HG02759 (cell line): ENCODE measurements at regions not wholly inside any gene's neighbourhood (a gene's known extent, or its start where the extent isn't known, plus 50 kb on each side); places are given as distances from the start of the nearest gene placed in this dataset.
"Not testable (repeated sequence)": the region's sequence is repeated elsewhere in the genome, so short reads cannot be mapped to it uniquely, and the experiment has no call there.

Experiments
- ATAC-seq: cut with Tn5 transposase; IDR thresholded peaks from one replicate; pipeline ENCODE4 v1.9.1; 2021; ENCODE audit warnings: mild to moderate bottlenecking, moderate library complexity; ENCODE audit not compliant: unreplicated experiment

DNA sequence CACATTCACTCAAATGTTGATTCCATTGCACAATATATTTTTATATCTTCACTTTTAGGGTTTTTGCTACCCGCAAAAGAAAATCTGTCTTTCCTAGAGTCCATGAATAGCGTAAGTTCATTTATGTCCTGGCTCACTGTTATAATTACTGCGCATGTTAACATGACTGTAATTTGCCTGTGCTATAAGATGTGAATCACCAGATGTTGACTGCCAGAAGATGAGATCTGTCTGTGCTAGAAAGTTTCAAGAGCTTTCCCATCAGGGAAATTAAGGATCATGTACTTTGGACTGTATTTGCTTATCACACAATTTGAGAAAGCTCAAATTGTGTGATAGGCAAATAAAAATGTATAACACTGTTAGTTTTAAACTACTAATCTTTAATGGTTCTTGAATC lies 322.5 kb downstream of the CHL1 start:
- ATAC-seq = no peak

DNA sequence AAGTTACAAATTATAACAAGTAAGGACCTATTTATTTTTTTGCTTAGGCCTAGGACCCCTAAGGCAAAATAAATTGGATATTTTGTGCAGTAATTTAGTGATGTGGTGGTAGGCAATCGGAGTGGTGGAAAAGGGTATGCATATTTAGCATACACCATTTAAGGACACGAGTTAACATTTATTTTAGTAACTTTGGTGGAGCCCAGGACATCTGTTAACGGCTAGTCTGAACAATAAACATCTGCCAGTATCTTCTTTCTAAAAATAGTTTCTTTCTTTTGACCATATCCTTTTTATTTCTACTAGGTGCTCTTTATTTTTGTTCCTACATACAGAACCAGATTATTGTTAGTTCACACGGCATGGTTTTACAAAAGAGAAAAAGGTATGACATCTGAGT lies 326.3 kb downstream of the CHL1 start:
- ATAC-seq = no peak

DNA sequence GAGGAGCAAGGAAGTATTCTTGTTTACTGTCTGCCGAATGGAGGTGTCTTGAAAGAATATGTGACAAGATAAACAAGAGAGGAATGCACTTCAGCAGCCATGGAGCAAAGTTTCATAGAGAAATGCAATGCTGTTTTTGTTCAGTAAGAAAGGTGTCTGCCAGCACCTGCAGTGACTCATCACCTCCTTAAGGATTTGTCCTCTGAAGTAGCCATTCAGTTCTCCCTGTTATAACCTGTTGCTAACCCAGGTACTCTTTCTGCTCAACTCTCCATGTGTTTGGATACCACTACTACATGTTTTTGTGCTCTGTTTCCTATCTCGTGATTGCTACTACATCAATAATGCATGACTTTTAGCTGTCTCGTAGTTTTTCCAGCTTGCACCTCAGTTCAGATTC lies 328.9 kb downstream of the CHL1 start:
- no peak for ATAC-seq

GRCh38 chr3:535566-536416 lies 339.2 kb downstream of the CHL1 start:
- no peak for ATAC-seq

DNA sequence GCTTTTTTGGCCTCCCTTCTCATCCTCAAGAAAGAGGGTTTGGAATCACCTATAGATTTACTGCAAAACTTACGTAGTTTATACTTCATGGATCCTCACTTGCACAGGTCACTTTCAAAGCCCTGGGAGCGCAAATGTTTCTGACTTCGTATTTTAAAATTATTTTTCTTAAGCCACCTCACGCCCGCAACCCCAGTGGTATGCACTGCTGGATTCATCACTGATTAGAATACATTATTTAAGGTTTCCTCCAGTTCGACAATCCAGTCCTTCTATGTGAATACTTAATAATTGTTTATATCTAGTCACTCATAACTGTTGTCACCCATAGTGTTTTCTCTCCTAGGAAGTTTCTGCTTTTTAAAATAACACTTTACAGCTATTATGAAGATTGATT lies 339.9 kb downstream of the CHL1 start:
- ATAC-seq = no peak

DNA sequence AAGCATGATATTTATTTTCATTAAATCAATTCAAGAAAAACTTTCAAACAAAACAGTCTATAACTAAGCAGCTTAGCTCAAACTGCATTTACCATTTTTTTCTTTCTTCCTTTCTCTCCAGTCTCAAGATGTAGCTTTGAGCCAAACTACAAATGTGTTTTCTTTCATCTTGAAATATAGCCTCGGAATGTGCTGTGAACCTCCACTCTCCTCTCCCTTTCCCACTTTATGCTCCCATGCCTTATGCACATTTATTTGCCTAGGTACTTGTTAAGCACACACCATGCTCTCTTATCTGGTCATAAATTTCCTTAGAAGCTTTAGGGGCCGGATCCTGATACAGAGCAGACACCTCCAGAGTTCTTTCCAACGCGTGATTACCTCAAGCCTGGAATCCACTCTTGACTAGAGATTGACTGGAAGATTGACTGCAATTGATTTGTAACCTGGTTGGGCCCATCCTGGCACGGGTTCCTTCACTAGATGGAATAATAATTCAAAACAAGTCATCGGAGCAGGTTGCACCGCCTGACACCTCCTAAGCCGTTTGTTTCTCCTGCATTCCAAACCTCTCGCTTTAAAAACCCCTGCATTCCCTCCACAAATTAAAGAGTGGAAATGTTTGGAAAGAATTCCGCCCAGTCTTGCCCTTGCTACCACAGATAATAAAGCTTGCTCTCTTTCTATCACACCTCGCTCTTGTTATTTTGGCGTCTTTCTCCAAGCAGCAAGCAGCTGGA lies 344.7 kb downstream of the CHL1 start:
- ATAC-seq = no peak

GRCh38 chr3:542021-542420 lies 345.5 kb downstream of the CHL1 start:
- ATAC-seq = no peak

- ATAC-seq = no peak
These were observed 353.1 kb downstream of the CHL1 start for GRCh38 chr3:549636-550035.

DNA sequence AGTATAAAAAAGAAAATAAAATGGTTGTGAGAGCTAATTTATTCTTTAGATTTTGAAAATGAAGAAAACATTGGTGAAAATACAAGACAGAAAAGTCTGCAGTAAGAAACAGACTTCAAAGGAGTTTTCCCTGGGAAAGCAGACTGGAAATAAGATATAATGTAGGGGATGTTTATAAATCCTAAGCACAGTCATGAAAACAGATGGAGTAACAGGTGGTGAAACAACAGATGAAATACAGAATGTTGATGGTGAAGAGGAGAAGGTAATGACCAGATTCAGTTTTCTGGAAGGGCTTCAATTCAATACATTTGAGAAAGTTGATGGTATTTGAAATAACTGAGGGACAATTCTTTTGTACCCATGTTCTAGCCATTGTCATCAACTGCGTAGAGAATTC lies 353.9 kb downstream of the CHL1 start:
- ATAC-seq = no peak

DNA sequence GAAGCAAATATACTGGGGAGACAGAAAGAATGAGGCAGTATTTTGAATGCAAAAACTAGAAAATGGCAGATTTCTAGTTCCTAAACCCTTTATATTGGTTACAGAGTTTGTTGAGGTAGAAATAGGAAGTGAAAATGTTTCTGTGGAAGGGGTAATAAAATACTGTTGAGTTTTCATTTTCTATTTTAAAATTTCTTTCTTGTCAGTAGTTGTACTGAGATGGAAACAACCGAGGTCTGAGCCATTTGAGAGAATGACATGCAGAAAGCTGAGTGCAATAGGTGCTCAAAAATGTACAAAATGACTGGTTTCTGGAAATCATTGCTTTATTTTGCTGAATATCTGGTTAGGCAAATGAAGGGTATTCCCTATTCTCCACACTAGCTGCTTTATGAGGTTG lies 361.4 kb downstream of the CHL1 start:
- ATAC-seq = peak; percentile 94

DNA sequence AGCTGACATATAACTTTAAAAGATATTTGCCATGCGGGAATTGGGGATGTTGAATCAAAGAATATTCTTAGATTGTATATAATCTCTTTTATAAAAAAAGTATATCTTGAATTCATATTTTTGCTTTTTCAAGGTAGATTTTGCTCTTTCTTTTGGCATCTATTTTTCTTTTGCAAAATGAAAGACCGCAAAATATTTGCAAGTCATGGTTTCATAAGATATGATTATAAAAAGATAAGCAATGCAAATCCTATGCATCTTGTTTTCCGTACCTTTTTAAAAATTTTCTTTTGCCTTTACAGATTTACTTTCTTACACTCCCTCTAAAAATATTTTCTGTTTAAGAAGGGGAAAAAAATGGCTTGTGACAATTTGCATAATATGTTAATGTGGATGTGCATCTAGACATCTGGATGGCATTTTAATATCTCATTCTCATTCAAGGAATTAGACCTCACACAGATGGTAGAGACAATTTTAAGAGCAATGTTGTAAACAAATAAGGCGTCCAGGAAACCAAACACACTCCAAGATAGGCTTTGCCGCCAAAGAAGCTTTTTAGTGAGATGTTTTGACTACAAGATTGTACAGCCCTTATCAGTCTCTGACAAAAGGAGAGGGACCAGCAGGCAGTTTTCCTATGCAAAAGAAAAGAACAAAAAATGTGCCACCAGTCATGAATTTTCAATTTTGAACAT lies 371.1 kb downstream of the CHL1 start:
- no peak for ATAC-seq

GRCh38 chr3:579529-579928 lies 383.0 kb downstream of the CHL1 start:
- ATAC-seq = not testable (repeated sequence)

- not testable (repeated sequence) for ATAC-seq
These were observed 392.5 kb downstream of the CHL1 start for GRCh38 chr3:589066-589465.

DNA sequence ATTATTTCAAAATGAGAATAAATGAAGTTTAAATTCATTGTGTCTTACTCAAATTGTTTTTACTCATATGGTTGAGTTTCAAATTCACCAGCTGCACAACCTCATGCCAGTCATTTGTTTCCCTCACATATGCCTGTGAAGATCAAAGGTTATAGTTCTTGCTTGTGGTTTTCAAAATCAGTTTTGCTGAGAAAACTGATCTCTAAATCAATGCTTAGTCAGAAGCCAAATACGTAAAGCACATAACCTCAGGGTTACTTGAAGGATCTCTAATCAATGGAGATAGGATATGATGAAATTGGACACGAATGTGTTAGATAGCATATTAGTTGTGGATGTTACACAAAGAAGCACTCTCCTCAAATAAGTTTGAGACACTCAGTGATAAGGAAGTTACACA lies 400.7 kb downstream of the CHL1 start:
- ATAC-seq = not testable (repeated sequence)

DNA sequence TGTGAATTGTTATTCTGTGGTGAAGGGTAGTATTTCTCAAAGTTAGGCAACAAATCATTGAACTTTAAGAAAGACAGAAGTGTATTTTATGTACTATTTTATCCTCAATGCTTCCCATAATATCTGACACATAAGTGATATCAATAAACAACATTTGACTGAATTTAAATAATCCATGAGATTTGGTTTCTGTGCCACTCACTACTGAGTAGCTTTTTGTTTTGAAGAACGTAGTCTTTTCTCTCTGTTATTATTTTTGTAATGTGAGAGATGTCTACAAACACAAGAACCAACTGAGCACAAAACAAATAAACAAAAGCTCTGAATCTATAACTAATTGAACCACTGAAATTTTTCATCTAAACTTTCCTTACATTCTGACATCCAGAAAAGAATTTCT lies 401.2 kb downstream of the CHL1 start:
- ATAC-seq = not testable (repeated sequence)

- ATAC-seq = not testable (repeated sequence)
These were observed 410.9 kb downstream of the CHL1 start for GRCh38 chr3:607480-607879.

DNA sequence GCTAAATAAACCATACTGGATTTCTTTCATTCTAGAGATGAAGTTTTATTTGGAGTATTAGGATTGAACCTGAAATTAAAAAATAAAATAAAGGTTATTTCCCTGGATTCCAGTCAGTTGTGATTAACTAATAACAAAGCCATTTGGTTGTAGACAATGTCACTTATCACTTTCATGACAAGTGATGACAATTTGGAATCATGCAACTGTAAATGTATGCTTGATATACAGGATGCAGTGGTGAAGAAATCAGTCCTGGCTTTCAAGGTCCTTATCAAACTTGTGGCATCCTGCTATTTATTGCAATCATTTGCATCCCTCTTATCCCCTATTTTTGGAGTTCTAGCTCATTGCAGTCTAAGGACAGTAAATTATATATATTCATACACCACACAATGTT lies 425.2 kb downstream of the CHL1 start:
- no peak for ATAC-seq

DNA sequence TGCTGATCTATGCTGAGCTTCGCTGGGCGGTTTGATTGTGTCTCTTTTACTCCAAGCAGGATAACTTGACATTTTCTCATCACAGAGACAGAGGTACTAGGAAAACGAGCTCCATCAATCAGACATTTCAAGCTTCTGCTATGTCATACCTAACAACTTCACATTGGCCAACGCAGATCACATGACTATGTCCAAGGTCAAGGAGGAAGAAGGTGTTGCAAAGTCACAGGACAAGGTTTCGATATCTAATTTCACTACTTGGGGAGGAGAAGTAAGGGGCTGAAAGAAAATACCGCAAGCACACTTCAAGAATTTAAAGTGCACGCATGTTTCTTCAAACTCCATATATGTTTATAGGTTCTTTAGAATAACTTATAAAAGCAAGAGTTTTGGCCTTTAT lies 425.8 kb downstream of the CHL1 start:
- ATAC-seq = no peak

DNA sequence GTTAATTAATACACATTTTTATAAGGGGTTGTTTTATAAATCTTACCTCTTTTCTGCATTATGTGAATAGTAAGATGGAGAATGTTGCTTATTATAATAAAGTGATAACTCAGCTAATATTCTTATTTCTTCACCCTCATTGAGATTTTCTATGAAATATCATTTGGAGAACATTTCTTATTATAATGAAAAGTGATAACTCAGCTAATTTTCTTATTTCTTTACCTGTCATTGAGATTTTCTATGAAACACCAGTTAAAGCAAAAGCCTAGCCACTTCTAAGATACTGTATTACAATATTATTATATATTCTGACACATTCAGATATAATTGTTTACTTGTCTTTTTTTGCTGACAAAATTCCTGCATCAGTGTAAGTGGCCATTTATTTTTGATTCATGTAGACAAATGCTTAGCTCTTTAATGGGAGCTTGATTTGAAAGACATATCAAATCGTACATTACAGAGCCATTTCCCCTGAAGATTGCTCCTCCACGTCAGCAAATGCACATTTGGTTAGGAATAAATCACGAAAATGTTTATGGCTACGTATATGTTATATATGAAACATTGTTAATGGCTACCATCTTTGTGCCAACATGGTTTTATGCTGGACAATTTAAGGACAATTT lies 427.5 kb downstream of the CHL1 start:
- no peak for ATAC-seq

GRCh38 chr3:632571-633170 lies 436.1 kb downstream of the CHL1 start:
- peak; percentile 86 for ATAC-seq

DNA sequence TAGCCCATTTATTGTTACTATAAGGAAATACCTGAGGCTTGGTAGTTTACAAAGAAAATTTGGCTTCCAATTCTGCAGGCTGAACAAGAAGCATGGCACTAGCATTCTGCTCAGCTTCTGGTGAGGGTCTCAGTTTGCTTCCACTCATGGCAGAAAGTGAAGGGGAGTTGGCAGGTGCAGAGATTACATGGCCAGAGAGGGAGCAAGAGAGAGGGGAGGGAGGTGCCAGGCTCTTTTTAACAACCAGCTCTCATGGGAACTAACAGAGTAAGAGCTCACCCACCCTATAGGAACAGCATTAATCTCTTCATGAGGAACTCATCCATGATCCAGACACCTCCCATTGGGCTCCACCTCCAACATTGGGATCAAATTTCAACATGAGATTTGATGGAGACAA lies 437.9 kb downstream of the CHL1 start:
- no peak for ATAC-seq
